Heart left ventricle (tissue), 16 donors: ENCODE measurements at regions not wholly inside any gene's neighbourhood (a gene's known extent, or its start where the extent isn't known, plus 50 kb on each side); places are given as distances from the start of the nearest gene placed in this dataset.

ENCODE experiments used
- ATAC-seq, 4 donors: fragments of 200-7000 bp; cut with Tn5 transposase; one replicate each; pipeline ENCODE4 v1.9.1; 2020 to 2022; ENCODE audit warnings: moderate library complexity in 4 of 4, mild to moderate bottlenecking in 3 of 4, moderate number of reproducible peaks in 1 of 4
- DNase-seq, 5 donors: peaks; one replicate each; pipeline ENCODE4 v3.0.0-alpha.2; 2020
- H3K27ac ChIP-seq, 12 donors: fragments of 200-600 bp; sonication (generic) in 4 of 12; one replicate each; pipeline versions ENCODE4 v1.5.0 to v1.8.0; 2016 to 2022; ENCODE audit warnings: mild to moderate bottlenecking in 2 of 12
- H3K27me3 ChIP-seq, 9 donors: fragments of 200-600 bp; sonication (generic) in 2 of 9; one replicate each; pipeline versions ENCODE4 v1.5.1 to v1.8.0; 2016 to 2022; ENCODE audit warnings: mild to moderate bottlenecking in 3 of 9
- H3K36me3 ChIP-seq, 9 donors: fragments of 200-600 bp; sonication (generic) in 2 of 9; one replicate each; pipeline versions ENCODE4 v1.5.0 to v1.8.0; 2018 to 2022; ENCODE audit warnings: mild to moderate bottlenecking in 2 of 9
- H3K4me1 ChIP-seq, 12 donors: fragments of 200-600 bp; sonication (generic) in 4 of 12; one replicate each; pipeline versions ENCODE4 v1.5.0 to v1.8.0; 2016 to 2022; ENCODE audit warnings: mild to moderate bottlenecking in 3 of 12
- H3K4me3 ChIP-seq, 12 donors: fragments of 200-600 bp; sonication (generic) in 4 of 12; one replicate each; pipeline versions ENCODE4 v1.5.0 to v1.8.0; 2017 to 2022; ENCODE audit warnings: mild to moderate bottlenecking in 9 of 12, moderate library complexity in 4 of 12
- H3K9me3 ChIP-seq, 12 donors: fragments of 200-600 bp; sonication (generic) in 4 of 12; one replicate each; pipeline versions ENCODE4 v1.5.0 to v1.8.0; 2016 to 2022; ENCODE audit warnings: mild to moderate bottlenecking in 1 of 12
- CTCF ChIP-seq, 12 donors: fragments of 200-600 bp; sonication (generic) in 4 of 12; IDR thresholded peaks; one replicate each; pipeline versions ENCODE4 v1.5.0 to v1.8.0; 2018 to 2022; ENCODE audit warnings: antibody characterized with exemption in 12 of 12, mild to moderate bottlenecking in 5 of 12
- POLR2A ChIP-seq, 2 donors: fragments of 450-650 bp; IDR thresholded peaks; one replicate each; pipeline ENCODE4 v1.6.1; 2017; ENCODE audit warnings: antibody characterized with exemption in 2 of 2, mild to moderate bottlenecking in 2 of 2, moderate library complexity in 2 of 2
- WGBS, 4 donors: extraction: QIAGEN DNeasy Blood & Tissue Kit in 2 of 4; methylation state at CpG; one replicate each; pipeline versions ENCODE4 v1.1.5 to v1.1.7; 2013 to 2018; 5-methylcytosine and 5-hydroxymethylcytosine counted together
- intact Hi-C, 10 donors: fragments of 100-400 bp; cut with DNase I; formaldehyde crosslinking; loops; one replicate each; pipeline versions ENCODE4 v1.11.1 to v1.14.2; 2022
- donor health status: ischemic (EF 13 %, LVEDD 7.1; RV severe dilation, severe dysfunction).
- donor health status: healthy with polysubstance abuse.
- donor health status: DM: no; HTN: yes; CAD: no.
- donor health status: DM: no; HTN: no; CAD: no.
- donor health status: ischemic (EF 25% LVEDD 6.9; RV normal size, moderate dysfunction).
- donor health status: ischemic (EF 25% LVEDD 5.7; RV mildly dilated, moderate dysfunction).
- donor health status: healthy.
- donor health status: DM: yes; HTN: yes; CAD: no.
- donor health status: ischemic (EF 35%, LVEDD 5.7; RV mildly dilated, moderate dysfunction).
- donor health status: nonischemic (EF 11% LVEDD 7.7; RV severe dilation, severe dysfunction).
- donor health status: DM: yes; HTN: yes; CAD: no.
- donor health status: PGD.
- donor health status: ischemic (EF 29% LVEDD 5.4; RV normal size, mild dysfunction).
- donor health status: nonischemic (EF 23%, LVEDD 6.1; RV moderate dilation, normal function).

- intact Hi-C loops, result loop anchor here in 1 of 10 donors (5.0 kb wide), 1 partner anchor 49 kb away; no protein-coding TSS in a partner anchor
- DNase-seq (no peak), ATAC-seq (no peak)
- Histone ChIP-seq H3K27ac (no peak overlapping the region), H3K4me1 (no peaks in the 10 kb centered on the region), H3K27me3 (peaks cover 0 to 3% (median 0%) of the 10 kb centered on the region in 9 donors), H3K36me3 (no peaks in the 10 kb centered on the region), H3K4me3 (no peak overlapping the region), H3K9me3 (no peaks in the 10 kb centered on the region)
- TF ChIP-seq POLR2A (IDR thresholded peaks at IDR 0.05) (no peak), CTCF (IDR thresholded peaks at IDR 0.05) (no peak)
- 58 to 63% (median 61%) methylated on average over 3 of the region's 3 CpGs for WGBS, 4 donors
Observed at GRCh38 chr22:35488513-35488912, 52.1 kb upstream of the RASD2 start.

GRCh38 chr22:35489239-35489638, 51.4 kb upstream of the RASD2 start:
- Histone ChIP-seq H3K27me3 (peaks cover 0 to 3% (median 0%) of the 10 kb centered on the region in 9 donors), H3K4me1 (no peaks in the 10 kb centered on the region), H3K4me3 (no peak overlapping the region), H3K36me3 (no peaks in the 10 kb centered on the region), H3K9me3 (no peaks in the 10 kb centered on the region), H3K27ac (no peak overlapping the region)
- intact Hi-C loops, result loop anchor here in 1 of 10 donors (5.0 kb wide), 1 partner anchor 48 kb away; no protein-coding TSS in a partner anchor
- no peak for TF ChIP-seq POLR2A (IDR thresholded peaks at IDR 0.05)
- no peak for TF ChIP-seq CTCF (IDR thresholded peaks at IDR 0.05)
- 76 to 93% (median 81%) methylated on average over 2 to 6 of the region's 6 CpGs for WGBS, 4 donors
- DNase-seq, result no peak
- no peak for ATAC-seq
